Keratinocyte (primary cell): ENCODE measurements at regions not wholly inside any gene's neighbourhood (a gene's known extent, or its start where the extent isn't known, plus 50 kb on each side); places are given as distances from the start of the nearest gene placed in this dataset.

Experiments
- CTCF ChIP-seq, 3 experiments: IDR thresholded peaks in 1 of 3; conservative IDR thresholded peaks in 1 of 3; optimal IDR thresholded peaks in 1 of 3; 2 replicates in 2 of 3; 3 replicates in 1 of 3; pipeline versions ENCODE3 to v1.5.1; 2011; ENCODE audit warnings: low read length in 3 of 3, mild to moderate bottlenecking in 3 of 3, moderate library complexity in 2 of 3, control low read depth in 1 of 3, inconsistent platforms in 1 of 3; ENCODE audit not compliant: insufficient read depth in 2 of 3; ENCODE audit errors: extremely low read depth in 1 of 3
- EZH2 ChIP-seq: IDR thresholded peaks from one replicate; pipeline ENCODE4 v1.6.1; 2012; ENCODE audit warnings: inconsistent platforms, mild to moderate bottlenecking, low read length, moderate library complexity

DNA sequence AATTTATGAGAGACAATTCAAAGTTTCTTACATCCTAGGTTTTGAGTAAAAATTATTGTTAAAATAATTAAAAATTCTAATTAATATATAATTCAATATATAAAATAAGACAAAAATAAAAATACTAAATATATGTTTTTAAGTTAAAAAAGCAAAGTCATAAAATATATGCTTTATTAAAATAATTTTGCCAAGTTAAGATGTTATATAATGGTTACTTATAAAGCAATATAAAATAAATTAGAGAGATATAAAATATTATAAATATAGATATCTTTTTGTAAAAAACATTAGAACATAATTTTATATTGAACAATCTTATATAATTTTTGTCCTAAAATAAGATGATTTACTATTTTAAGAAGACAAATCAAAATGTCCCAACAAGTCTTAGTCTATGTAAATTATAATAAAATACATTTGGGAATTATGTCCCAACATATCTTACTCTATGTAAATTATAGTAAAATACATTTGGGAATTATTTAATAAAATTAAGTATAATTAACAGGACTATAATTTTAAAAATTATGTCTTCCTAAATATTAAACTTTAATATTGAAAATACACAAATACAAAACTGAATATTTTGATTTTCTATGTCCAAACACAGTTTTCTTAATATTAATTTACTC lies 67.7 kb upstream of the TOP3B start:
- TF ChIP-seq EZH2 (no peak), CTCF (optimal IDR thresholded peaks at IDR 0.05 in 1 of 3, IDR thresholded peaks at IDR 0.05 in 1 of 3, conservative IDR thresholded peaks at IDR 0.05 in 1 of 3; ENCODE audit: extremely low read depth in 1 of 3, insufficient read depth in 2 of 3, low read length in 3 of 3) (no peak)
